GM12874 (cell line): ENCODE measurements at regions not wholly inside any gene's neighbourhood (a gene's known extent, or its start where the extent isn't known, plus 50 kb on each side); places are given as distances from the start of the nearest gene placed in this dataset.

Experiments
- CTCF ChIP-seq: IDR thresholded peaks from 2 replicates; pipeline ENCODE4 v1.5.1; 2011; ENCODE audit warnings: low read depth, mild to moderate bottlenecking, control low read depth, low read length, moderate library complexity; ENCODE audit not compliant: insufficient read depth

- TF ChIP-seq CTCF: no peak
These were observed 513.8 kb upstream of the HTR1E start for GRCh38 chr6:86423571-86423970.

GRCh38 chr6:86412057-86412456 is 525.3 kb upstream of the HTR1E start:
- no peak for TF ChIP-seq CTCF

GRCh38 chr6:86407128-86407527 is 530.2 kb upstream of the HTR1E start:
- TF ChIP-seq CTCF: no peak

GRCh38 chr6:86380571-86381125 is 556.7 kb upstream of the HTR1E start:
- no peak for TF ChIP-seq CTCF

GRCh38 chr6:86357877-86358276 is 579.5 kb upstream of the HTR1E start:
- TF ChIP-seq CTCF: no peak

GRCh38 chr6:86355271-86355670 is 582.1 kb upstream of the HTR1E start:
- TF ChIP-seq CTCF: no peak

GRCh38 chr6:86331919-86332318 is 605.4 kb upstream of the HTR1E start:
- TF ChIP-seq CTCF: no peak
